ENCODE measurements at regions not wholly inside any gene's neighbourhood (a gene's known extent, or its start where the extent isn't known, plus 50 kb on each side); places are given as distances from the start of the nearest gene placed in this dataset.
A peak's percentile ranks its signal among the peaks of the same experiment; 100 is the strongest.

GRCh38 chr11:30717641-30718040 is 131.5 kb upstream of the MPPED2 start:
- H3K9me3 ChIP-seq: no peaks in the 10 kb centered on the region
- no peak overlapping the region for H3K4me3 ChIP-seq
- DNase-seq (ENCODE audit: low spot score in 2 of 2): no peak
- H3K36me3 ChIP-seq: no peaks in the 10 kb centered on the region
- H3K27ac ChIP-seq: no peak overlapping the region
- peaks cover 0 to 9% (median 2%) of the 10 kb centered on the region in 4 donors for H3K4me1 ChIP-seq
- WGBS, 2 donors: 92 to 95% methylated on average over 7 of the region's 7 CpGs
- TF ChIP-seq CTCF (IDR thresholded peaks at IDR 0.05) (no peak), POLR2A (IDR thresholded peaks at IDR 0.05) (no peak), EP300 (IDR thresholded peaks at IDR 0.05) (no peak)
- no peaks in the 10 kb centered on the region for H3K27me3 ChIP-seq

GRCh38 chr11:30717009-30717408 is 130.9 kb upstream of the MPPED2 start:
- H3K27me3 ChIP-seq: no peaks in the 10 kb centered on the region
- WGBS, 2 donors: 81 to 87% methylated on average over 3 of the region's 3 CpGs
- no peak overlapping the region for H3K27ac ChIP-seq
- H3K9me3 ChIP-seq: no peaks in the 10 kb centered on the region
- H3K36me3 ChIP-seq: no peaks in the 10 kb centered on the region
- no peak for DNase-seq (ENCODE audit: low spot score in 2 of 2)
- peaks cover 0 to 15% (median 5%) of the 10 kb centered on the region in 4 donors for H3K4me1 ChIP-seq
- no peak for TF ChIP-seq EP300 (IDR thresholded peaks at IDR 0.05)
- TF ChIP-seq CTCF (IDR thresholded peaks at IDR 0.05): no peak
- TF ChIP-seq POLR2A (IDR thresholded peaks at IDR 0.05): no peak
- H3K4me3 ChIP-seq: no peak overlapping the region

- no peak overlapping the region for H3K4me3 ChIP-seq
- no peak for DNase-seq (ENCODE audit: low spot score in 2 of 2)
- no peaks in the 10 kb centered on the region for H3K27me3 ChIP-seq
- no peak overlapping the region for H3K27ac ChIP-seq
- peaks cover 0 to 27% (median 7%) of the 10 kb centered on the region in 4 donors for H3K4me1 ChIP-seq
- H3K36me3 ChIP-seq: no peaks in the 10 kb centered on the region
- no peaks in the 10 kb centered on the region for H3K9me3 ChIP-seq
- 15 to 31% methylated on average over 2 of the region's 2 CpGs for WGBS, 2 donors
- TF ChIP-seq EP300 (IDR thresholded peaks at IDR 0.05): no peak
- TF ChIP-seq CTCF (IDR thresholded peaks at IDR 0.05): no peak
- no peak for TF ChIP-seq POLR2A (IDR thresholded peaks at IDR 0.05)
Observed at GRCh38 chr11:30712749-30713148, 126.6 kb upstream of the MPPED2 start.

GRCh38 chr11:30710221-30710620 is 124.1 kb upstream of the MPPED2 start:
- Histone ChIP-seq H3K27ac (no peak overlapping the region), H3K4me1 (peaks cover 0 to 27% (median 7%) of the 10 kb centered on the region in 4 donors), H3K36me3 (no peaks in the 10 kb centered on the region), H3K27me3 (no peaks in the 10 kb centered on the region), H3K4me3 (no peak overlapping the region), H3K9me3 (no peaks in the 10 kb centered on the region)
- 24 to 32% methylated on average over 4 of the region's 4 CpGs for WGBS, 2 donors
- no peak for TF ChIP-seq CTCF (IDR thresholded peaks at IDR 0.05)
- peak in 1 of 2 donors; percentile 23 for TF ChIP-seq EP300 (IDR thresholded peaks at IDR 0.05)
- no peak for TF ChIP-seq POLR2A (IDR thresholded peaks at IDR 0.05)
- DNase-seq (ENCODE audit: low spot score in 2 of 2): peak in 1 of 2 donors; percentile 7

GRCh38 chr11:30707110-30707509 is 121.0 kb upstream of the MPPED2 start:
- H3K27me3 ChIP-seq: no peaks in the 10 kb centered on the region
- TF ChIP-seq POLR2A (IDR thresholded peaks at IDR 0.05) (no peak), CTCF (IDR thresholded peaks at IDR 0.05) (no peak), EP300 (IDR thresholded peaks at IDR 0.05) (no peak)
- no peaks in the 10 kb centered on the region for H3K9me3 ChIP-seq
- H3K36me3 ChIP-seq: no peaks in the 10 kb centered on the region
- H3K4me1 ChIP-seq: peaks cover 0 to 17% (median 3%) of the 10 kb centered on the region in 4 donors
- H3K4me3 ChIP-seq: no peak overlapping the region
- H3K27ac ChIP-seq: no peak overlapping the region
- no peak for DNase-seq (ENCODE audit: low spot score in 2 of 2)

Measured in tibial nerve (tissue), 4 donors.